Stimulated activated CD4-positive, alpha-beta T cell treated with anti-CD3 and anti-CD28 coated beads, Interleukin-1b, Interleukin-23, amount 100 ng/mL, for 1 hour (primary cell): ENCODE measurements at regions not wholly inside any gene's neighbourhood (a gene's known extent, or its start where the extent isn't known, plus 50 kb on each side); places are given as distances from the start of the nearest gene placed in this dataset.
"Not testable (repeated sequence)": the region's sequence is repeated elsewhere in the genome, so short reads cannot be mapped to it uniquely, and the experiment has no call there.

Source experiments
- DNase-seq, 2 donors: peaks; one replicate each; pipeline ENCODE4 v3.0.0-alpha.2; 2020; ENCODE audit warnings: low read depth in 2 of 2

DNA sequence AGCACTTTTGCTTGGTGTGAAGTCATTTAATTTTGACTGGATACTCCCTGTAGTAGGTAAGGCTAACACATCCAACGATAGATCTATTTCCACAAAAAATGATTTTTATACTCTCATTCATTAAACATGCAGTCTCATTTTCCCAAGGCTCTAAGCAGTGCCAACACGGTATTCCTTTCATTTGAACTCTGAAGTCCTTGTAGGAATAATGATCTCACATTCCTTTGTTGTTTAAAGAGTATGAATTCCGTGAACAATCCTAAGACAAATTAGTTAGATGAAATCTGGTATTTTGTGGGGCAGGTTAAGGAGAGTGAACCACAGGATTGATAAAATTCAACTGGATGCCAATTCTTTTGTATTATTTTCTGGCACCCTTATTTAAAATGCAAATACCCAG is 66.6 kb downstream of the LACC1 start:
- DNase-seq, result no peak

DNA sequence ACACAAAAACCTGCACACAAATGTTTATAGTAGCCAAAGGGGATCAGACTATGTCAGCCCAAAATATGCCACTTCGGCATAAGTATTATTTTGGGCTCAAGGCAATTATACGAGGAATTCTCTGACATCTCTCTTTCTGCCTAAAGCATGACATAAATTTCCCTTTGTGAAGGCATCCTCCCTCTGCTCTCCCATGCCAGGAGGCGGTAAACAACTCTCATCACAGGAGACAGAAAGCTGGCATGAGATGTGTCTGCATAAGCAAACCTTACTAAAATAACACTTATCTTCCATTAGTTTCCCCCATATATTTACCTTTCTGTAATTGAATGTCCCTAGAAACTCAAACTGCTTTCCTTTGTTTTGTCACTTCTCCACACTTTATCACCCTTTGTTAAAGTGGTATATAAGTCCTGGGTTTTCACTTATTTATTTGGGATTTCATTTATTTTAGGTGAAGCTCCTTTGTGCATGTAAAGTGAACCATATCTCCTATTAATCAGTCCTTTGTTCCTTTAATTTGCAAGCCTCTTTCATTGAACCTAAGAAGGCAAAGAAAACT is 68.3 kb downstream of the LACC1 start:
- DNase-seq, result no peak

DNA sequence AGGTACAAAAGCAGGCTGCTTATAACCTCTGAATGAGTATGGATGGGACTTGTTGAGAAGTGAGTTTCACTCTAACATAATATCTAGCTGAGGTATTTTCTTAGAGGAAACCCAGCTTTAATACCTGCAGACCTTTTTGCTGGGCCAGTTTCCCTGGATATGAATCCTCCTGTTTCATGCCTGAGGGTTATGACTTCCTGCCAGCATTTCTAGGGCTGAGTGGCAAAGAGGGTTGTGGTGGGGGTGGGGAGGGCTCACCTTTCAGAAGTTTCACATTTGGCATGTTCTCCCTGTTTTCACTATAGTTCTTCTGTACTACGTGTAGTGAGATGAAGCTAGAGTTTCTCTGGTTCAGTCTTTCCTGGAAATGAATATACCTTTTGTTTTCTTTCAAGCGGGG is 73.7 kb downstream of the LACC1 start:
- no peak for DNase-seq

DNA sequence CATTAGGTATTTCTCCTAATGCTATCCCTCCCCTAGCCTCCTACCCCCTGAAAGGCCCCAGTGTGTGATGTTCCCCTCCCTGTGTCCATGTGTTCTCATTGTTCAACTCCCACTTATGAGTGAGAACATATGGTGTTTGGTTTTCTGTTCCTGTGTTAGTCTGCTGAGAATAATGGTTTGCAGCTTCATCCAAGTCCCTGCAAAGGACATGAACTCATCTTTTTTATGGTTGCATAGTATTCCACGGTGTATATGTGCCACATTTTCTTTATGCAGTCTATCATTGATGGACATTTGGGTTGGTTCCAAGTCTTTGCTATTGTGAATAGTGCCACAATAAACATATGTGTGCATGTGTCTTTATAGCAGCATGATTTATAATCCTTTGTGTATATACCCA is 77.3 kb downstream of the LACC1 start:
- DNase-seq, result not testable (repeated sequence)

DNA sequence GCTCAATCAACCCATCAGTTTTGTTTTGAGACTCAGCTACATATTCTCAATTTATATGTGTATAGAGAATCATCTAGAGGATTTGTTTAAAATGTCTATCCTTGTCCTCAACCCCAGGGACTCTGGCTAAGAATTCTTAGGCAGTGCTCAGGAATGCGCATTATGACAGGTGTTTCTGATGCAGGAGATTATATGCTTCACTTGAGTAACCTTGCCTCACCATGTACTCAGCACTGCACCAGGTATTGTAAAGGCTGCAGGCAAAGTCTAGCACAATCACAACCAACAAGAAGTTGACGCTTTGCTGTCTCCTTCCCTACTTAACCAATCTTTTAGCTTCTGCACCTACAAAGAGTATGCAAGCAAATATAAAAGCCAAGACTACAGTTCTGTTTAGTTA is 79.6 kb downstream of the LACC1 start:
- DNase-seq, result no peak

DNA sequence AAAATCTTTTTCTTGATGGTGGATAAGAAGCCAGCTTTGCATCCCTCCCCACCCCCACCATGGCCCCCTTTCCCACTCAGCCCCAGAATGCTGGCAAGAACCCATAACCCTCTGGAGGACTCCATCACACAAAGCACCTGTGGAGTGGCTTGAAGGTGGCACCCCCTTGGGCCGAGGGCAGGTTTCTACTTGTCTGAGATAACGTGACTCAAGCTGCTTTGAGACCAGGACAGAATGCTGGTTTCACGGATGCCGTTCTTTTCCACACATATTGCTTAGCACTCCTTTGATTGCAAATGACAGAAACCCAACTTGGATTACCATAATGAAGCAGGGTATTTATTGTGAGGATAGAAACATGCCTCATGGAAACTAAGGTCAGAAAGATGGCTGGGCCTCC is 82.2 kb downstream of the LACC1 start:
- DNase-seq, result no peak

DNA sequence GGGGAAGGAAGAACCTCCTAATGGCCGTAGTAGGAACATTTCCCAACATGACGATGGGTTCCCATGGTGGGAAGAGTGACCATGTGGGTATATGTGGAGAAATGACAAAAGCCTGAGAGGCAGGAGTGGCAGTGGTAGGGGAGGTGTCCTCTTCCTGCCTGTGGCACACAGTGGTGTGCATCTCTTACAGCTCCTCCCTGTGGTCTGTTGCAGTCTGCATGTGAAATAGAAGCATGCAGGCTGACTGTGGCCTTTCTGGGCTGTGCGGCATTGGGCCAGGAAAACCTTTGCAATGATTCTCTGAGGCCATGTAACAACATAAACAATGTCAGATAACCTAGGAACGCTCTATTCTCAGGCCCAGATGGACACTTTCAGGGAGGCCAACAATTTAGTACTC is 84.0 kb downstream of the LACC1 start:
- DNase-seq, result no peak

DNA sequence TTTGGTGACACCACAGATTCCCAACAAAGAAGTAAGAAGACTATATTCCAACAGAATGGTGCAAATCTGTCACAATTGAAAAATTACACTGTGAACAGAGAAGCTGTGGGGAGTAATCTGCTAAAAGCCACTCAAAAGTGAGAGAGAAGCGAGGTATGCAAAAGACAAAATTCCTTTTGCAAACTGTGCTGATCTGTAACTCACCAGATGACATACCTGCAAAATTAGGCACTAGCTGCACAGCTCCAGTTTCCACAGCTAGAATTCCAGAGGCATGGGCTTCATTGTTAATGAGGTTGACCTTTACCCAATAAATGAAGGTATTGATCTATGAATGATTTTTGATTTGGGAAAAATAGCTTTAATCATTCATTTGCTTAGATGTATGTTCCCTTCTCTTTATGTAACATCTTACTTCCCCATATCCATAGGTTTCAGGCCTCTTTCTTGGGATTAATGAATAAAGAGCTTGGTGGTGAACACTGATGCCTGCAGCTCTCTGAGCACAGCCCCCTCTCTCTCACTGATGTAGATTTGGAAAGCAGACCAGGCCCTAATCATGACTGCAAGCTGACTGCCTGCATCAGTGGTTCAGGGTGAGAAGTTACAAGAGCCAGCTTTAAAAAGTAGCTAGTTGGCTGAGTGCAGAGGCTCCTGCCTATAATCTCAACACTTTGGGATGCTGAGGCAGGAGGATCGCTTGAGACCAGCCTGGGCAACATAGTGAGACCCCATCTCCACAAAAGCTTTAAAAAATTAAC is 85.2 kb downstream of the LACC1 start:
- DNase-seq, result no peak

DNA sequence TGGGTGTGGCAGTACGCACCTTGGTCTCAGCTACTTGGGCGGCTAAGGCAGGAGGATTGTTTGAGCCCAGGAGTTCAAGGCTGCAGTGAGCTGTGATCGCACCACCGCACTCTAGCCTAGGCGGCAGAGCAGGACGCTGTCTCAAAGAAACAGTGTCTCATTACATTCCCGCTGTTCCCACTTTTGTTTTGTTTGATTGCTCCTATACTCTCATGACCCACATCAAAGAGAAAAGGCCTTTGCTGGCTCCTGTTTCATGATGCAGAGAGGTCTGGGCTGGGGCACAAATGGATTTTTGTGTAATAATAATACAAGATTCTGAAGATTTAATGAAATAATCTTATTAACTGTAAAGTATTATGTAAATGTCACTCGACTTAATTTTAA is 85.7 kb downstream of the LACC1 start:
- DNase-seq, result no peak

DNA sequence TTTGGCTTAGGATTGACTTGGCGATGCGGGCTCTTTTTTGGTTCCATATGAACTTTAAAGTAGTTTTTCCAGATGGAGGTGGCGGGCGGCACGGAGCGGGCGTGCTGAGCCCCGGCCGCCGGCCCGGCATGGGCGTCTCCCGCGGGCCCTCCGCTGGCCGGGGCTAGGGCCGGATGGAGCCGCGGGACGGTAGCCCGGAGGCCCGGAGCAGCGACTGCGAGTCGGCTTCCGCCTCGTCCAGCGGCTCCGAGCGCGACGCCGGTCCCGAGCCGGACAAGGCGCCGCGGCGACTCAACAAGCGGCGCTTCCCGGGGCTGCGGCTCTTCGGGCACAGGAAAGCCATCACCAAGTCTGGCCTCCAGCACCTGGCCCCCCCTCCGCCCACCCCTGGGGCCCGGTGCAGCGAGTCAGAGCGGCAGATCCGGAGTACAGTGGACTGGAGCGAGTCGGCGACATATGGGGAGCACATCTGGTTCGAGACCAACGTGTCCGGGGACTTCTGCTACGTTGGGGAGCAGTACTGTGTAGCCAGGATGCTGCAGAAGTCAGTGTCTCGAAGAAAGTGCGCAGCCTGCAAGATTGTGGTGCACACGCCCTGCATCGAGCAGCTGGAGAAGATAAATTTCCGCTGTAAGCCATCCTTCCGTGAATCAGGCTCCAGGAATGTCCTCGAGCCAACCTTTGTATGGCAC is 88.7 kb downstream of the LACC1 start:
- not testable (repeated sequence) for DNase-seq

DNA sequence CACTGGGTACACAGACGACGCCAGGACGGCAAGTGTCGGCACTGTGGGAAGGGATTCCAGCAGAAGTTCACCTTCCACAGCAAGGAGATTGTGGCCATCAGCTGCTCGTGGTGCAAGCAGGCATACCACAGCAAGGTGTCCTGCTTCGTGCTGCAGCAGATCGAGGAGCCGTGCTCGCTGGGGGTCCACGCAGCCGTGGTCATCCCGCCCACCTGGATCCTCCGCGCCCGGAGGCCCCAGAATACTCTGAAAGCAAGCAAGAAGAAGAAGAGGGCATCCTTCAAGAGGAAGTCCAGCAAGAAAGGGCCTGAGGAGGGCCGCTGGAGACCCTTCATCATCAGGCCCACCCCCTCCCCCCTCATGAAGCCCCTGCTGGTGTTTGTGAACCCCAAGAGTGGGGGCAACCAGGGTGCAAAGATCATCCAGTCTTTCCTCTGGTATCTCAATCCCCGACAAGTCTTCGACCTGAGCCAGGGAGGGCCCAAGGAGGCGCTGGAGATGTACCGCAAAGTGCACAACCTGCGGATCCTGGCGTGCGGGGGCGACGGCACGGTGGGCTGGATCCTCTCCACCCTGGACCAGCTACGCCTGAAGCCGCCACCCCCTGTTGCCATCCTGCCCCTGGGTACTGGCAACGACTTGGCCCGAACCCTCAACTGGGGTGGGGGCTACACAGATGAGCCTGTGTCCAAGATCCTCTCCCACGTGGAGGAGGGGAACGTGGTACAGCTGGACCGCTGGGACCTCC is 89.4 kb downstream of the LACC1 start:
- not testable (repeated sequence) for DNase-seq

DNA sequence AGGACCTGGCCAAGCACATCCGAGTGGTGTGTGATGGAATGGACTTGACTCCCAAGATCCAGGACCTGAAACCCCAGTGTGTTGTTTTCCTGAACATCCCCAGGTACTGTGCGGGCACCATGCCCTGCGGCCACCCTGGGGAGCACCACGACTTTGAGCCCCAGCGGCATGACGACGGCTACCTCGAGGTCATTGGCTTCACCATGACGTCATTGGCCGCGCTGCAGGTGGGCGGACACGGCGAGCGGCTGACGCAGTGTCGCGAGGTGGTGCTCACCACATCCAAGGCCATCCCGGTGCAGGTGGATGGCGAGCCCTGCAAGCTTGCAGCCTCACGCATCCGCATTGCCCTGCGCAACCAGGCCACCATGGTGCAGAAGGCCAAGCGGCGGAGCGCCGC is 90.2 kb downstream of the LACC1 start:
- DNase-seq, result not testable (repeated sequence)

DNA sequence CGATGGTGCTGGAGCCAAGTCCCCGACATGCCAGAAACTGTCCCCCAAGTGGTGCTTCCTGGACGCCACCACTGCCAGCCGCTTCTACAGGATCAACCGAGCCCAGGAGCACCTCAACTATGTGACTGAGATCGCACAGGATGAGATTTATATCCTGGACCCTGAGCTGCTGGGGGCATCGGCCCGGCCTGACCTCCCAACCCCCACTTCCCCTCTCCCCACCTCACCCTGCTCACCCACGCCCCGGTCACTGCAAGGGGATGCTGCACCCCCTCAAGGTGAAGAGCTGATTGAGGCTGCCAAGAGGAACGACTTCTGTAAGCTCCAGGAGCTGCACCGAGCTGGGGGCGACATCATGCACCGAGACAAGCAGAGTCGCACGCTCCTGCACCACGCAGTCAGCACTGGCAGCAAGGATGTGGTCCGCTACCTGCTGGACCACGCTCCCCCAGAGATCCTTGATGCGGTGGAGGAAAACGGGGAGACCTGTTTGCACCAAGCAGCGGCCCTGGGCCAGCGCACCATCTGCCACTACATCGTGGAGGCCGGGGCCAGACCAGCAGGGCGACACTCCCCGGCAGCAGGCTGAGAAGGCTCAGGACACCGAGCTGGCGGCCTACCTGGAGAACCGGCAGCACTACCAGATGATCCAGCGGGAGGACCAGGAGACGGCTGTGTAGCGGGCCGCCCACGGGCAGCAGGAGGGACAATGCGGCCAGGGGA is 91.0 kb downstream of the LACC1 start:
- not testable (repeated sequence) for DNase-seq

DNA sequence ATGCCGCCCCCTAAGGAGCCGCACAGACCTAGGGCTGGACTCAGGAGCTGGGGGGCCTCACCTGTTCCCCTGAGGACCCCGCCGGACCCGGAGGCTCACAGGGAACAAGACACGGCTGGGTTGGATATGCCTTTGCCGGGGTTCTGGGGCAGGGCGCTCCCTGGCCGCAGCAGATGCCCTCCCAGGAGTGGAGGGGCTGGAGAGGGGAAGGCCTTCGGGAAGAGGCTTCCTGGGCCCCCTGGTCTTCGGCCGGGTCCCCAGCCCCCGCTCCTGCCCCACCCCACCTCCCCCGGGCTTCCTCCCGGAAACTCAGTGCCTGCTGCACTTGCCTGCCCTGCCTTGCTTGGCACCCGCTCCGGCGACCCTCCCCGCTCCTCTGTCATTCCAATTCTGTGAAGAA is 91.6 kb downstream of the LACC1 start:
- DNase-seq, result not testable (repeated sequence)

DNA sequence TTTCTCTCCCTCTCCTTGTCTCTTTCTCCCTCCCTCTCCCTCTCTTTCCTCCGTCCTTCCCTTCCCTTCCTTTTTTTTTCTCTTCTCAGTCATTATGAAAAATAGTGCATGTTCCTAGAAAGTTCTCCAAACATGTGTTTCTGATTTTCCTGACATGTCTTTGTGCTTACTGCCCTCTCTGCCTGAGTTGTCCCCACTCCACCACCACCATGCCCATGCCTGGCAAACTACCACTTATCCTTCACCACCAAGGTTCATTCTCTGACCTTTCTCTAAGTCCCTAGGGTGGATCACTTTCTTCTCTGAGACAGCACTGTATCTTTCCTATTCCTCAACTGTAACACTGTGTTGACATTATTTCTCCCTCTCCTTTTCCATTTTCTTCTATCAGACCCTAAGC is 98.2 kb downstream of the LACC1 start:
- no peak for DNase-seq

DNA sequence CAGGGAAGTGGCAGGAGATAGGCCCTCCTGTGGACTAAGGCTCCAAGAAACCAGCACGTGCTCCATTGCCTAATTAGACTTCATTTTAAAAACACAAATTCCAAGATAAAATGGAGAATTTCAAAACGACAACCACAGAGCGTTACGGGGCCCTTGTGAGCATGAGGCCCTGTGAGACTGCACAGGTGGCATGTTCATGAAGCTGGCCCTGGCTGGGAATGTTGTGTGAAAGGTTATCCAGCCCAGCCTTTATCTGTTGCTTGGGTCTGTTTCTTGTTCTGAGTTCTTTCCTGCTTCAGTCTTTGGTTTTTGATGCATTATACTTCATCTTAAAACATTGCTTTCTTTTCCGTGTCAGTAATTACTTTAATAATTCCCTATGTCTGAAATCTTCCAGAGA is 99.0 kb downstream of the LACC1 start:
- DNase-seq, result no peak

DNA sequence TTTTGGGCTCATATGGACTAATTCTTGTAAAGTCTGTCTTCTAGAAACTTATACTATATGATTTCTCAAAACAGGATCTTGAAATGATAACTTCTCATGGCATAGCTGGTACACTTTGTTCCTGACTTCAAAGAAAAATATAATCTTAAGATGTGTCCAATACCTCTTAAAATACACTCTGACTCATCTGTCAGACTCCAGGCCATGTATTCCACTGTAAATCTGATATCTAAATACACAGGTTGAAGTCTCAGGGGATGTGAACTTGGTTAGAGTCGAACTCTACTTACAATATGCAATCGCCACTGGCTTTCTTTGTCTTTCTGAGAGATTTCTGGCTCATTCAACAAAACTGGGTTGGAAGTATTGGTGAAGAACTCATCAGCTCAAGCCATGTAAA is 99.8 kb downstream of the LACC1 start:
- DNase-seq, result no peak

DNA sequence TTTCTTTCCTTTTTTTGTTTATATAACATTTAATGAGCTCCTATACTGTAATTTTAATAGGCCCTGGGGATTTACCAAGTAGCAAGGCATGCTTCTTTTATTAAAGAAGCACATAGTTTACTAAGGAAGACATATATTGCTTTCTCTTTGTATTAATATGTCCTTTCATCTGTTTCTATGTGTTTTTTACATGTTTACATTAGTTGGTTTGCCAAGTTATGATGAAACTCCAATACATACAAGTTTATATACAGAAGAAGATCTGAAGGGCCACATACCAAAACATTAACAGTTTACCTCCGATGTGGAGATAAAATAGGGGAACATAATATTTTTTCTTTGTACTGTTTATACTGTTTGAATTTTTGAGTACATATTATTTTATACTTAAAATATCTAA is 100.9 kb downstream of the LACC1 start:
- DNase-seq, result no peak

DNA sequence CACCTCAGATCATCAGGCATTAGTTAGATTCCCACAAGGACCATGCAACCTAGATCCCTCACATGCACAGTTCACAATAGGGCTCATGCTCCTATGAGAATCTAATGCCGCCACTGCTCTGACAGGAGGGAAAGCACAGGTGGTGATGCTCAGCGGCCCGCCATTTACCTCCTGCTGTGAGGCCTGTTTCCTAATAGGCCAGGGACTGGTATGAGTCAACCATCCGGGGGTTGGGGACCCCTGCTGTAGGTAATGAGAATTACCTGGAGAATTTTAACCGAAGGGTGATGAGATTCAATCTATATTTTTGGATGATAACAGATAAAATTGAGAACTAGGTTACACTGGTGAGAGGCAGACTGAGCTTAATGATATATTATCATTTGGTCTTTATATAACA is 101.4 kb downstream of the LACC1 start:
- no peak for DNase-seq

DNA sequence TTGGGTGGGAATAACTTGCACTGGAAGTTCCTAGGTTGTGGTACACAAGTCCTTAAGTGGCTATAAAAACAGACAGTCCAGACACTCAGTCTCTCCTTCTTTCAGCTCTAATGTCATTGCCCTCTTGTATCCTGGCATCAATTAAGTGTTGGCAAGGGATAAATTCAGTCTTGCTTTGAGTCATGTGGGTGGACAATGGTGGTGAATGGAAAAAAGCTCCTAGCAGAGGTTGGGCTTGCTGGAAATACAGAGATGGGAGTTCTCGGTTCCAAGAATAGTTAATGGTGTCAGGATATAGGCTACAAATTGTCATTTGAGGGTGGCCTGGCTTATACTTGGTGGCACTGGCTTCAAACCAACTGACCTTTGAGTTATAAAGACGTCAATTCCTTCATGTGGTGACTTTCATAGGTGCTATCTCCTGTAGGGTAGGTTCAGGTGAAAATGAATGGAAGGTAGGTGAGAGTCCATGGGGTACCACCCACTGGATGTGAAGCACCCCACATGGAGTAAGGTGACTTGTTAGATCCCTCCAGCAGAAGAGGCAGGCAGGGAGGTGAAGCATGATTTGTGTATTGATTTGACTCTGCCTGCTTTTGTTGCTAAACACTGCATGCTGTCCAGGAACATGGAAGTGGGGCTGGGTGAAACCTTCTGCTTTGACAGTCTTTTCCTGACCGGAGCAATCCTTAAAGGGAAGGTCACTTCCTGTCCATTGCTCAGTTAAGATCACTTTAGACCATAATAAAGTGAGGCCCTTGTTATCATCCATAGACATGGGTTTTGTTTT is 102.0 kb downstream of the LACC1 start:
- DNase-seq, result no peak

DNA sequence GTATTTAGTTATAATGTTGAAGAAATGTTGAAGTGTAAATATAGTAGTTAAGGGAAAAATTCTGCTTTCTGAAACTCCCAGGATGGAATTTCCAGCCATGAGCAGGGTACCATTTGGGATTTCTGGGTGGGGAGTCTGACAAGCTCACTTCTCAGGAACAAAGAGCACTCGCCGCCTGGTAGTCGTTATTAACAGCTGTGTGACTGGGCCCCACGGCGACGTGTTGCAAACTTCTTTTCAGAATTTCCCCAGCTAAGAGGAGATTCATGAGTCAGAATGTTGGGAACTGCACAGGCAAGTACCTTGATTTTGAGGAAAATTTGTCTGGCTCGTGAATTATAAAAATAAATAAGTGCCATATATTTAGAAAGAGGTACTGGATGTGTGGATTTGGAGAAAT is 103.7 kb downstream of the LACC1 start:
- DNase-seq, result no peak
